Left ventricle myocardium inferior (tissue), 1 donor: ENCODE measurements at regions not wholly inside any gene's neighbourhood (a gene's known extent, or its start where the extent isn't known, plus 50 kb on each side); places are given as distances from the start of the nearest gene placed in this dataset.

Source experiments
- DNase-seq: peaks from one replicate; pipeline ENCODE4 v3.0.0-alpha.2; 2020
- H3K27ac ChIP-seq: fragments of 200-600 bp; replicated peaks from 2 replicates; pipeline ENCODE4 v1.8.0; 2021
- H3K27me3 ChIP-seq: fragments of 200-600 bp; 2 replicates; pipeline ENCODE4 v1.8.0; 2021; ENCODE audit warnings: low read depth
- H3K36me3 ChIP-seq: fragments of 200-600 bp; 2 replicates; pipeline ENCODE4 v1.8.0; 2021
- H3K4me1 ChIP-seq: fragments of 200-600 bp; 2 replicates; pipeline ENCODE4 v1.8.0; 2021
- H3K4me3 ChIP-seq: fragments of 200-600 bp; 2 replicates; pipeline ENCODE4 v1.8.0; 2021; ENCODE audit warnings: mild to moderate bottlenecking, moderate library complexity
- H3K9me3 ChIP-seq: fragments of 200-600 bp; replicated peaks from 2 replicates; pipeline ENCODE4 v1.8.0; 2021
- intact Hi-C: fragments of 100-400 bp; cut with micrococcal nuclease; formaldehyde crosslinking; loops from one replicate; pipeline ENCODE4 v1.11.0; 2022
- TF ChIP-seq, protein P1 (sequence below): fragments of 200-600 bp; IDR thresholded peaks from 2 replicates; pipeline ENCODE4 v1.8.0; 2021; ENCODE audit warnings: antibody characterized with exemption, mild to moderate bottlenecking, borderline replicate concordance
- donor health status: DM: no; HTN: yes; CAD: no; lungs with severe emphysema.

- H3K27ac ChIP-seq: no peak overlapping the region
- TF ChIP-seq, protein P1, sequence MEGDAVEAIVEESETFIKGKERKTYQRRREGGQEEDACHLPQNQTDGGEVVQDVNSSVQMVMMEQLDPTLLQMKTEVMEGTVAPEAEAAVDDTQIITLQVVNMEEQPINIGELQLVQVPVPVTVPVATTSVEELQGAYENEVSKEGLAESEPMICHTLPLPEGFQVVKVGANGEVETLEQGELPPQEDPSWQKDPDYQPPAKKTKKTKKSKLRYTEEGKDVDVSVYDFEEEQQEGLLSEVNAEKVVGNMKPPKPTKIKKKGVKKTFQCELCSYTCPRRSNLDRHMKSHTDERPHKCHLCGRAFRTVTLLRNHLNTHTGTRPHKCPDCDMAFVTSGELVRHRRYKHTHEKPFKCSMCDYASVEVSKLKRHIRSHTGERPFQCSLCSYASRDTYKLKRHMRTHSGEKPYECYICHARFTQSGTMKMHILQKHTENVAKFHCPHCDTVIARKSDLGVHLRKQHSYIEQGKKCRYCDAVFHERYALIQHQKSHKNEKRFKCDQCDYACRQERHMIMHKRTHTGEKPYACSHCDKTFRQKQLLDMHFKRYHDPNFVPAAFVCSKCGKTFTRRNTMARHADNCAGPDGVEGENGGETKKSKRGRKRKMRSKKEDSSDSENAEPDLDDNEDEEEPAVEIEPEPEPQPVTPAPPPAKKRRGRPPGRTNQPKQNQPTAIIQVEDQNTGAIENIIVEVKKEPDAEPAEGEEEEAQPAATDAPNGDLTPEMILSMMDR: no peak
- intact Hi-C loops: no loop called here
- H3K4me1 ChIP-seq: no peaks in the 10 kb centered on the region
- DNase-seq: no peak
- no peaks in the 10 kb centered on the region for H3K36me3 ChIP-seq
- H3K27me3 ChIP-seq: no peaks in the 10 kb centered on the region
- peaks cover 14% of the 10 kb centered on the region for H3K9me3 ChIP-seq
- H3K4me3 ChIP-seq: no peak overlapping the region
Observed at GRCh38 chr6:74645108-74645849, 560.6 kb downstream of the COL12A1 start.

DNA sequence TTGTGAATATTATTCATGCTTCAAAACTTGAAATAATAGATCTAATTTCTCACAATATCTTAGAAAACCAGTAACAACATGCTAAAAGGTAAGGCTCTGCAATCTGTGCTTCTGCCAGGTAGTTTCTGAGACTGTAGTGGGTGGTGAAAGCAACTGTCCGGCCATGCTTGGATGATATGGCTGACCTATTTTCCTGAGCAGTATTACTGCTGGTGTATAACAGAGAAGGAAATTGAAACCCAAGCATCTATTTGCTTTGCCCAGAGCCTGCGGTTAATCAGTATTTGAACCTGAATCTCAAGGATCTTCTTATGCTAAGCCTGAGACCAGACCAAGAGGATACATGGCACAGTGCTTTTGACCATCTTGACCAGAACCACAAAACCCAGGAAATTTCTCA is 563.8 kb downstream of the COL12A1 start:
- no peaks in the 10 kb centered on the region for H3K4me1 ChIP-seq
- no peak for DNase-seq
- intact Hi-C loops: no loop called here
- H3K27ac ChIP-seq: no peak overlapping the region
- H3K9me3 ChIP-seq: peaks cover 1% of the 10 kb centered on the region
- TF ChIP-seq, protein P1: no peak
- no peaks in the 10 kb centered on the region for H3K27me3 ChIP-seq
- no peaks in the 10 kb centered on the region for H3K36me3 ChIP-seq
- H3K4me3 ChIP-seq: no peak overlapping the region

GRCh38 chr6:74638412-74638811 is 567.4 kb downstream of the COL12A1 start:
- Histone ChIP-seq H3K9me3 (no peaks in the 10 kb centered on the region), H3K27ac (no peak overlapping the region), H3K4me3 (no peak overlapping the region), H3K27me3 (no peaks in the 10 kb centered on the region), H3K36me3 (no peaks in the 10 kb centered on the region), H3K4me1 (no peaks in the 10 kb centered on the region)
- no peak for DNase-seq
- TF ChIP-seq, protein P1: no peak
- intact Hi-C loops: no loop called here

DNA sequence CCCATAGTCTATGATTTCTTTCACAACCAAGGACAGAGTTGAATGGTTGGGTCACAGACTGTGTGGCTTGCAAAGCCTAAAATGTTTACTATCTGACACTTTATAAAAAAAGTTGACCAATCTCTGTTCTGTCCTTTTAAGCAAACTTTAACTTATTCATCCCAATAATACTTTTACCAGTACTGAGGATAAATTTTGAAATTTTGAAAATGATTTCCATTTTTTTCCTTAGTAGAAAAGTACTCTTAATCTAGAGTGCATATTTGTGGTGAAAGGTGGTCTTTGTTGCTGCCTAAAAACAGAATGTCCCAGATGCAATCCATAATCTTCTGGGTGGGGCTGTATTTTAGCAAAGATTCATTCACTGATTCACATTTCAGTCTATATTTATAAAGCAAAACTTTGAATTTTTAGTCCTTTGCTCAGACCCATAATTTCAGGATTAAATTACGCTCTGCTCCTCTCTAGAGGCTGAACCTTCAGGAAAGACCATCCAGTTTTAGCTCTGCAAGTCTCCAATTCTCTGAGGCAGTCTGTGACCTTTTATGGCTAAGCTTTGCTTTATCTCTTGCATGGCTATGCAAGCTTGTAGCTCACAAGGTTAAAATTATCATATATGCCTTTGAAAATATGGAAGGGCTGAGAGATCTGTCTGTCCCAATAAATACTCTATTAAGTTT is 573.5 kb downstream of the COL12A1 start:
- DNase-seq: no peak
- Histone ChIP-seq H3K4me3 (no peak overlapping the region), H3K27me3 (no peaks in the 10 kb centered on the region), H3K36me3 (no peaks in the 10 kb centered on the region), H3K4me1 (no peaks in the 10 kb centered on the region), H3K9me3 (peaks cover 19% of the 10 kb centered on the region), H3K27ac (no peak overlapping the region)
- intact Hi-C loops: no loop called here
- TF ChIP-seq, protein P1: no peak

DNA sequence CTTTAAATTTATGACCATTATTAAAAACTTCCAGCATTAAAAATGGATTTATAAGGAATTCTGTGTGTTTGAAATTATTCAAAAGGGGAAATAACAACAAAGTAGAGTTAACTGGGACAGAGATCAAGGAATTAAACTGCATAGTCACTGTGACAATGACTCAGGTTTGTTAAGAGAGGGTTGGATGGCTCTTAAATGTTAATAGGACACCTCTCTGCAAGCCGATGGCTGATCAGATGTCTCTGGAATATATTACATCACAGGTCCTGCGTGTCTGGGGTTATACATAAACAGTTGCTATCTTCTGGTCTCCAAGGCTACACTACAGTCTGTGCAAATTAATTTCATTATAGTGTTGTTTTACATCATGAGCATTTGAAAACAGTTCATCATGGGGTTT is 574.3 kb downstream of the COL12A1 start:
- Histone ChIP-seq H3K4me1 (no peaks in the 10 kb centered on the region), H3K27ac (no peak overlapping the region), H3K9me3 (peaks cover 19% of the 10 kb centered on the region), H3K27me3 (no peaks in the 10 kb centered on the region), H3K36me3 (no peaks in the 10 kb centered on the region), H3K4me3 (no peak overlapping the region)
- DNase-seq: no peak
- TF ChIP-seq, protein P1: no peak
- intact Hi-C loops: no loop called here
